CD14-positive monocyte (primary cell): ENCODE measurements at regions not wholly inside any gene's neighbourhood (a gene's known extent, or its start where the extent isn't known, plus 50 kb on each side); places are given as distances from the start of the nearest gene placed in this dataset.

Source experiments
- DNase-seq, 3 donors: peaks; one replicate each; pipeline ENCODE4 v3.0.0-alpha.2; 2011 to 2022
- H2AFZ ChIP-seq: 2 replicates; pipeline ENCODE4 v1.6.0; 2012; ENCODE audit warnings: mild to moderate bottlenecking, low read depth, low read length, inconsistent platforms; ENCODE audit not compliant: insufficient read depth, poor library complexity, severe bottlenecking
- H3K27ac ChIP-seq, 2 donors: 1 replicate in 1 of 2; 2 replicates in 1 of 2; pipeline ENCODE4 v1.5.1; 2012 to 2013; ENCODE audit warnings: low read length in 2 of 2, control low read depth in 1 of 2, inconsistent platforms in 1 of 2, low read depth in 1 of 2, mild to moderate bottlenecking in 1 of 2
- H3K27me3 ChIP-seq, 2 donors: one replicate each; pipeline versions ENCODE4 v1.6.0 to v1.6.1; 2011 to 2013; ENCODE audit warnings: low read length in 2 of 2; ENCODE audit not compliant: control insufficient read depth in 2 of 2, insufficient read depth in 2 of 2
- H3K36me3 ChIP-seq, 2 donors: replicated peaks in 1 of 2; 1 replicate in 1 of 2; 2 replicates in 1 of 2; pipeline versions ENCODE4 v1.5.1 to v1.6.1; 2012 to 2013; ENCODE audit warnings: low read length in 2 of 2, control low read depth in 1 of 2, inconsistent platforms in 1 of 2, mild to moderate bottlenecking in 1 of 2; ENCODE audit not compliant: insufficient read depth in 2 of 2, control insufficient read depth in 1 of 2
- H3K4me1 ChIP-seq, 2 donors: 1 replicate in 1 of 2; 2 replicates in 1 of 2; pipeline versions ENCODE4 v1.5.1 to v1.6.1; 2012 to 2013; ENCODE audit warnings: low read length in 2 of 2, control low read depth in 1 of 2, inconsistent platforms in 1 of 2, mild to moderate bottlenecking in 1 of 2, moderate library complexity in 1 of 2; ENCODE audit not compliant: insufficient read depth in 2 of 2, control insufficient read depth in 1 of 2
- H3K4me2 ChIP-seq: replicated peaks from 2 replicates; pipeline ENCODE3; 2012; ENCODE audit warnings: low read length, moderate library complexity, mild to moderate bottlenecking; ENCODE audit not compliant: poor library complexity, severe bottlenecking; ENCODE audit errors: extremely low read depth
- H3K4me3 ChIP-seq, 3 experiments: fragments of 200-600 bp in 1 of 3; sonication (generic) in 1 of 3; replicated peaks in 1 of 3; 1 replicate in 2 of 3; 2 replicates in 1 of 3; pipeline ENCODE4 v1.5.1; 2011 to 2013; ENCODE audit warnings: low read length in 3 of 3, mild to moderate bottlenecking in 3 of 3, control low read depth in 2 of 3, low read depth in 2 of 3, inconsistent platforms in 1 of 3, moderate library complexity in 1 of 3
- H3K79me2 ChIP-seq: 2 replicates; pipeline ENCODE4 v1.6.0; 2012; ENCODE audit warnings: mild to moderate bottlenecking, control low read depth, inconsistent platforms, low read length, moderate library complexity; ENCODE audit not compliant: insufficient read depth
- H3K9ac ChIP-seq: 2 replicates; pipeline ENCODE4 v1.6.0; 2017; ENCODE audit warnings: low read length, mild to moderate bottlenecking; ENCODE audit not compliant: insufficient read depth, poor library complexity, severe bottlenecking
- H3K9me3 ChIP-seq, 2 donors: replicated peaks in 1 of 2; 1 replicate in 1 of 2; 2 replicates in 1 of 2; pipeline versions ENCODE4 v1.5.1 to v1.6.1; 2012 to 2013; ENCODE audit warnings: low read length in 2 of 2, control low read depth in 1 of 2; ENCODE audit not compliant: control insufficient read depth in 1 of 2, insufficient read depth in 1 of 2
- H4K20me1 ChIP-seq: 2 replicates; pipeline ENCODE4 v1.6.0; 2012; ENCODE audit warnings: mild to moderate bottlenecking, low read length, control low read depth, moderate library complexity; ENCODE audit not compliant: insufficient read depth
- H3K27ac Mint-ChIP-seq, 7 donors: one replicate each; pipeline ENCODE4 v1.8.0; 2020; ENCODE audit warnings: mild to moderate bottlenecking in 7 of 7, mixed read lengths in 7 of 7, moderate library complexity in 6 of 7, inconsistent platforms in 2 of 7
- H3K27me3 Mint-ChIP-seq, 3 donors: one replicate each; pipeline ENCODE4 v1.8.0; 2021 to 2022; ENCODE audit warnings: low read depth in 3 of 3, mild to moderate bottlenecking in 3 of 3, mixed read lengths in 3 of 3, moderate library complexity in 3 of 3, inconsistent platforms in 1 of 3
- H3K36me3 Mint-ChIP-seq, 2 donors: one replicate each; pipeline ENCODE4 v1.8.0; 2020; ENCODE audit warnings: mixed read lengths in 2 of 2, inconsistent platforms in 1 of 2, mild to moderate bottlenecking in 1 of 2
- H3K4me1 Mint-ChIP-seq: one replicate; pipeline ENCODE4 v1.8.0; 2020; ENCODE audit warnings: mild to moderate bottlenecking, mixed read lengths
- H3K4me3 Mint-ChIP-seq, 2 donors: one replicate each; pipeline ENCODE4 v1.8.0; 2020; ENCODE audit warnings: mild to moderate bottlenecking in 2 of 2, mixed read lengths in 2 of 2, moderate library complexity in 1 of 2
- H3K9me3 Mint-ChIP-seq, 7 donors: one replicate each; pipeline ENCODE4 v1.8.0; 2020 to 2022; ENCODE audit warnings: mixed read lengths in 7 of 7, mild to moderate bottlenecking in 6 of 7, moderate library complexity in 6 of 7, inconsistent platforms in 2 of 7
- WGBS: methylation state at CpG from one replicate; pipeline ENCODE4 v1.1.5; 2013; ENCODE audit warnings: missing lambda C conversion rate; ENCODE audit not compliant: insufficient coverage; 5-methylcytosine and 5-hydroxymethylcytosine counted together
- intact Hi-C, 2 donors: fragments of 100-400 bp; cut with micrococcal nuclease; formaldehyde crosslinking; loops; one replicate each; pipeline versions ENCODE4 v1.15.0 to v1.15.1; 2023
- TF ChIP-seq, protein P1 (sequence below): fragments of 200-600 bp; IDR thresholded peaks from one replicate; pipeline ENCODE4 v1.8.0; 2022; ENCODE audit warnings: antibody characterized with exemption, mild to moderate bottlenecking

DNA sequence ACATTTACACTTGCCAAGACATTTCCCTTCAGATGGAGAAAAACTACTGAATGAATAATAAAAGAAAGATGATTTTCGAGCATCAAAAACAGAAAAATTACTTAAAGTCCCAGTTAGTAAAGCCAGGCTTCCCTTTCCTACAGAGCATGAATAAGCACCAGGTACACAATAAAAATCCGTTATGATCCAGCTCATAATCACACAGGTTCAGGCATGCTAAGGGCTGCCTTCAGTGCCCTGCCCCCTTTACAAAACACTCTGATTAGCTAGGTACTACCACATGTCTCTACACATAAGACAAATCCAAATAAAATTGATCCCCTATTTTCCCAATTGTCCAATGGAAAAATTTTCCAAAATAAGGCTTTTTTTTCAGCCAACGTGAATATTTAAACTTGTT lies 413.2 kb upstream of the LRATD1 start:
- H3K9me3 ChIP-seq = no peaks in the 10 kb centered on the region
- Mint-ChIP-seq H3K36me3 (no peaks in the 10 kb centered on the region), H3K4me3 (no peak overlapping the region), H3K27ac (no peak overlapping the region), H3K9me3 (peaks cover 0 to 4% (median 0%) of the 10 kb centered on the region in 7 donors), H3K27me3 (peaks cover 0 to 2% (median 0%) of the 10 kb centered on the region in 3 donors), H3K4me1 (no peaks in the 10 kb centered on the region)
- no peak overlapping the region for H3K9ac ChIP-seq
- H3K4me1 ChIP-seq = no peaks in the 10 kb centered on the region
- H3K79me2 ChIP-seq = no peaks in the 10 kb centered on the region
- H3K4me2 ChIP-seq = no peak overlapping the region
- H4K20me1 ChIP-seq = no peaks in the 10 kb centered on the region
- H3K36me3 ChIP-seq = no peaks in the 10 kb centered on the region
- no peak for DNase-seq
- 83% methylated on average over 1 of the region's 3 CpGs for WGBS
- no peak overlapping the region for H2AFZ ChIP-seq
- H3K27ac ChIP-seq = no peak overlapping the region
- intact Hi-C loops = no loop called here
- TF ChIP-seq, protein P1, sequence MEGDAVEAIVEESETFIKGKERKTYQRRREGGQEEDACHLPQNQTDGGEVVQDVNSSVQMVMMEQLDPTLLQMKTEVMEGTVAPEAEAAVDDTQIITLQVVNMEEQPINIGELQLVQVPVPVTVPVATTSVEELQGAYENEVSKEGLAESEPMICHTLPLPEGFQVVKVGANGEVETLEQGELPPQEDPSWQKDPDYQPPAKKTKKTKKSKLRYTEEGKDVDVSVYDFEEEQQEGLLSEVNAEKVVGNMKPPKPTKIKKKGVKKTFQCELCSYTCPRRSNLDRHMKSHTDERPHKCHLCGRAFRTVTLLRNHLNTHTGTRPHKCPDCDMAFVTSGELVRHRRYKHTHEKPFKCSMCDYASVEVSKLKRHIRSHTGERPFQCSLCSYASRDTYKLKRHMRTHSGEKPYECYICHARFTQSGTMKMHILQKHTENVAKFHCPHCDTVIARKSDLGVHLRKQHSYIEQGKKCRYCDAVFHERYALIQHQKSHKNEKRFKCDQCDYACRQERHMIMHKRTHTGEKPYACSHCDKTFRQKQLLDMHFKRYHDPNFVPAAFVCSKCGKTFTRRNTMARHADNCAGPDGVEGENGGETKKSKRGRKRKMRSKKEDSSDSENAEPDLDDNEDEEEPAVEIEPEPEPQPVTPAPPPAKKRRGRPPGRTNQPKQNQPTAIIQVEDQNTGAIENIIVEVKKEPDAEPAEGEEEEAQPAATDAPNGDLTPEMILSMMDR = no peak
- H3K27me3 ChIP-seq = no peaks in the 10 kb centered on the region
- no peak overlapping the region for H3K4me3 ChIP-seq

DNA sequence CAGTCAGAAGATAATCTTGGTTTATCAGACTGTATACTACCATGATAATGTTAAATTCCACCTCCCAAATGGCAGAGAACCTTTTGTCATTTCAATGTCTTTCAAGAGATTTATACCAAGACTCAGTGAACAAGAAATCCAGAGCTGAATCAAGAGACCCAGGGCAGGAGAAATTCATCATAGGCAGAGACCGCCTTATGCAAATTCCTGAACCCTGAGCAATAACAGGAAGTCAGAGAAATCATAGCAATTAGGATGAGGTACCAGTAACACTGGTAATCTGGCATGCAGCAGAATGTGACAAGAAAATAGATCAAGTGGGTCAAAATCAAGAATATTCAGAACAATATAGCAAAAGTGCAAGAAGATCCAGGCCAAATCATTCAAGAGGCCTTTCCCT lies 412.4 kb upstream of the LRATD1 start:
- Mint-ChIP-seq H3K27ac (no peak overlapping the region), H3K9me3 (peaks cover 0 to 4% (median 0%) of the 10 kb centered on the region in 7 donors), H3K4me3 (no peak overlapping the region), H3K36me3 (no peaks in the 10 kb centered on the region), H3K27me3 (peaks cover 0 to 2% (median 0%) of the 10 kb centered on the region in 3 donors), H3K4me1 (no peaks in the 10 kb centered on the region)
- Histone ChIP-seq H2AFZ (no peak overlapping the region), H3K27me3 (no peaks in the 10 kb centered on the region), H3K36me3 (no peaks in the 10 kb centered on the region), H4K20me1 (no peaks in the 10 kb centered on the region), H3K79me2 (no peaks in the 10 kb centered on the region), H3K9me3 (no peaks in the 10 kb centered on the region), H3K4me1 (no peaks in the 10 kb centered on the region), H3K4me2 (no peak overlapping the region), H3K9ac (no peak overlapping the region), H3K4me3 (no peak overlapping the region), H3K27ac (no peak overlapping the region)
- no peak for DNase-seq
- TF ChIP-seq, protein P1 = no peak
- intact Hi-C loops = no loop called here
- 82% methylated on average over 1 of the region's 1 CpG for WGBS
